ENCODE measurements at regions not wholly inside any gene's neighbourhood (a gene's known extent, or its start where the extent isn't known, plus 50 kb on each side); places are given as distances from the start of the nearest gene placed in this dataset.

DNA sequence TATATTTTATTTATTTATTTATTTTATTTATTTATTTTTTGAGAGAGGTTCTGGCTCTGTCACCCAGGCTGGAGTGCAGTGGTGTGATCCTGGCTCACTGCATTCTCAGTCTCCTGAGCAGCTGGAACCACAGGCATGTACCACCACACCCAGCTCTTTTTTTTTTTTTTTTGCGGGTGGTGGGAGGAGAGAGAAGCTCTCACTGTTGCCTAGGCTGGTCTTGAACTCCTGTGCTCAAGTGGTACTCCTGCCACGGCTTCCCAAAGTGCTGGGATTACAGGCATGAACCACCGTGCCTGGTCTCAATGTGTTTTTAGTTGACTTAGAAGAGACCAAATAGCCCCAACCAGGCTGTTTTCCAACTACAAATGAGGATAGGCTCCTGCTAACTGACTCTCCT is 80.7 kb downstream of the PDCL3 start:
- 79 to 87% methylated on average over 3 of the region's 3 CpGs for WGBS, 2 donors
- H3K9me3 ChIP-seq, result no peaks in the 10 kb centered on the region
- no peaks in the 10 kb centered on the region for H3K27me3 ChIP-seq
- FAIRE-seq (no peak), DNase-seq (no peak), ATAC-seq (no peak)
- TF ChIP-seq, protein P1, sequence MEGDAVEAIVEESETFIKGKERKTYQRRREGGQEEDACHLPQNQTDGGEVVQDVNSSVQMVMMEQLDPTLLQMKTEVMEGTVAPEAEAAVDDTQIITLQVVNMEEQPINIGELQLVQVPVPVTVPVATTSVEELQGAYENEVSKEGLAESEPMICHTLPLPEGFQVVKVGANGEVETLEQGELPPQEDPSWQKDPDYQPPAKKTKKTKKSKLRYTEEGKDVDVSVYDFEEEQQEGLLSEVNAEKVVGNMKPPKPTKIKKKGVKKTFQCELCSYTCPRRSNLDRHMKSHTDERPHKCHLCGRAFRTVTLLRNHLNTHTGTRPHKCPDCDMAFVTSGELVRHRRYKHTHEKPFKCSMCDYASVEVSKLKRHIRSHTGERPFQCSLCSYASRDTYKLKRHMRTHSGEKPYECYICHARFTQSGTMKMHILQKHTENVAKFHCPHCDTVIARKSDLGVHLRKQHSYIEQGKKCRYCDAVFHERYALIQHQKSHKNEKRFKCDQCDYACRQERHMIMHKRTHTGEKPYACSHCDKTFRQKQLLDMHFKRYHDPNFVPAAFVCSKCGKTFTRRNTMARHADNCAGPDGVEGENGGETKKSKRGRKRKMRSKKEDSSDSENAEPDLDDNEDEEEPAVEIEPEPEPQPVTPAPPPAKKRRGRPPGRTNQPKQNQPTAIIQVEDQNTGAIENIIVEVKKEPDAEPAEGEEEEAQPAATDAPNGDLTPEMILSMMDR (IDR thresholded peaks at IDR 0.05), result no peak
- no peaks in the 10 kb centered on the region for H3K4me1 ChIP-seq
- H3K36me3 ChIP-seq, result no peaks in the 10 kb centered on the region
- intact Hi-C loops (cut with DNase I), result no loop called here
- no peak overlapping the region for H3K27ac ChIP-seq
- no peak overlapping the region for H3K4me3 ChIP-seq

- no peak for ATAC-seq
- no peak for DNase-seq
- TF ChIP-seq, protein P1 (IDR thresholded peaks at IDR 0.05), result no peak
Measured at GRCh38 chr2:100643906-100644501, 81.2 kb downstream of the PDCL3 start.

GRCh38 chr2:100645695-100646429 is 83.1 kb downstream of the PDCL3 start:
- H3K27me3 ChIP-seq, result no peaks in the 10 kb centered on the region
- H3K36me3 ChIP-seq, result no peaks in the 10 kb centered on the region
- H3K4me1 ChIP-seq, result no peaks in the 10 kb centered on the region
- FAIRE-seq (no peak), ATAC-seq (no peak), DNase-seq (no peak)
- intact Hi-C loops (cut with DNase I), result no loop called here
- TF ChIP-seq, protein P1 (IDR thresholded peaks at IDR 0.05), result no peak
- WGBS, 2 donors, result 73 to 75% methylated on average over 8 of the region's 8 CpGs
- no peaks in the 10 kb centered on the region for H3K9me3 ChIP-seq
- no peak overlapping the region for H3K4me3 ChIP-seq
- H3K27ac ChIP-seq, result no peak overlapping the region

More at GRCh38 chr2:100643906-100644501, 81.2 kb downstream of the PDCL3 start:
- no peak for FAIRE-seq
- no peak overlapping the region for H3K4me3 ChIP-seq
- intact Hi-C loops (cut with DNase I), result no loop called here
- H3K27me3 ChIP-seq, result no peaks in the 10 kb centered on the region
- H3K27ac ChIP-seq, result no peak overlapping the region
- no peaks in the 10 kb centered on the region for H3K4me1 ChIP-seq
- H3K9me3 ChIP-seq, result no peaks in the 10 kb centered on the region
- H3K36me3 ChIP-seq, result no peaks in the 10 kb centered on the region
- WGBS, 2 donors, result 77 to 79% methylated on average over 6 of the region's 6 CpGs

DNA sequence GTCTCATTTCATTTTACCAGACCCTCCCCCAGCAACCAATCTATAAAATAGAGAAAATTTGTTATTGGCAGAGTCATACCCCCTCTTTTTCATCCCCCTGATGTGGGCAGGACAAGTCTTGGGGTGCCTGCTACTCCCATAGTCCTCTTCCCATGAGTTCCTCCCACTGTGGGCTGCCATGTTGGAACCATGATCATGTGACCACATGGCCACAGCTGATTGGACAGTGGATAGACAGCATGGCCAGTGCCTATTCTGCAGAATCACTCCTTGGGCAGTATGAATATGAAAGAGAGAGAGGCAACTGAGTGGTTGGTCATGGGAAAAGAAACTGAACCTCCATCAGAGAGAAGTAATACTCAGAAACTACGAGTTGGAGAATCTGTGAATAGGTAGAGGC is 84.9 kb downstream of the PDCL3 start:
- ATAC-seq, result no peak
- no peaks in the 10 kb centered on the region for H3K4me1 ChIP-seq
- FAIRE-seq, result no peak
- intact Hi-C loops (cut with DNase I), result no loop called here
- no peaks in the 10 kb centered on the region for H3K27me3 ChIP-seq
- no peak overlapping the region for H3K27ac ChIP-seq
- 90 to 93% methylated on average over 1 of the region's 1 CpG for WGBS, 2 donors
- no peak for DNase-seq
- H3K4me3 ChIP-seq, result no peak overlapping the region
- no peaks in the 10 kb centered on the region for H3K9me3 ChIP-seq
- TF ChIP-seq, protein P1 (IDR thresholded peaks at IDR 0.05), result no peak
- no peaks in the 10 kb centered on the region for H3K36me3 ChIP-seq

GRCh38 chr2:100650151-100650550 is 87.4 kb downstream of the PDCL3 start:
- Histone ChIP-seq H3K4me1 (no peaks in the 10 kb centered on the region), H3K4me3 (no peak overlapping the region), H3K27ac (no peak overlapping the region), H3K36me3 (no peaks in the 10 kb centered on the region), H3K9me3 (no peaks in the 10 kb centered on the region), H3K27me3 (no peaks in the 10 kb centered on the region)
- TF ChIP-seq, protein P1 (IDR thresholded peaks at IDR 0.05), result no peak
- DNase-seq, result no peak
- intact Hi-C loops (cut with DNase I), result no loop called here
- ATAC-seq, result no peak
- WGBS, 2 donors, result 63 to 74% methylated on average over 3 of the region's 3 CpGs
- no peak for FAIRE-seq
